K562 (cell line): ENCODE measurements at regions not wholly inside any gene's neighbourhood (a gene's known extent, or its start where the extent isn't known, plus 50 kb on each side); places are given as distances from the start of the nearest gene placed in this dataset.

ENCODE experiments used
- ATAC-seq: fragments of 200-7000 bp; cut with Tn5 transposase; 3 replicates; pipeline ENCODE4 v1.9.1; 2020; ENCODE audit warnings: moderate library complexity
- BruUV-seq: library from RNA; stranded (reverse); fragments of 400-500 nt; replicated peaks from 2 replicates; lab custom pipeline; 2021; lab: Mats Ljungman, UMichigan
- CTCF ChIA-PET: fragments of 300-600 bp; formaldehyde crosslinking; extraction: SDS; loops from one replicate; lab custom pipeline; 2021; ENCODE audit warnings: low intra/inter-chr PET ratio; lab: Yijun Ruan, JAX
- POLR2A ChIA-PET: fragments of 300-600, 350-650 bp; sonication (Branson Sonifier 250); formaldehyde crosslinking; extraction: SDS; loops from one replicate; lab custom pipeline; 2021; ENCODE audit warnings: antibody characterized with exemption, inconsistent platforms; lab: Yijun Ruan, JAX
- DNase-seq, 4 experiments: peaks; one replicate each; pipeline versions ENCODE4 v3.0.0 to v3.0.0-alpha.2; 2011 to 2018; ENCODE audit warnings: low spot score in 3 of 4, mixed read lengths in 3 of 4; ENCODE audit errors: extremely low read depth in 1 of 4
- FAIRE-seq: peaks from 2 replicates; lab custom pipeline; 2011; peaks lifted over from hg19 to GRCh38; lab: Jason Lieb, UNC
- H2AFZ ChIP-seq: 2 replicates; pipeline ENCODE4 v1.6.0; 2011; ENCODE audit warnings: low read depth, low read length, control low read depth, inconsistent platforms
- H3K27ac ChIP-seq: fragments of 200-600 bp; 3 replicates; pipeline ENCODE4 v1.8.0; 2011; ENCODE audit warnings: low read depth, mild to moderate bottlenecking, control low read depth, inconsistent platforms, low read length, moderate library complexity, mixed read lengths; ENCODE audit errors: extremely low read depth
- H3K27me3 ChIP-seq, 2 experiments: fragments of 300-600 bp in 1 of 2; 2 replicates in 1 of 2; 3 replicates in 1 of 2; pipeline versions ENCODE4 v1.6.0 to v1.8.0; 2011; ENCODE audit warnings: inconsistent platforms in 2 of 2, low read length in 2 of 2, mild to moderate bottlenecking in 1 of 2, mixed read lengths in 1 of 2, moderate library complexity in 1 of 2; ENCODE audit not compliant: control insufficient read depth in 2 of 2, insufficient read depth in 2 of 2
- H3K36me3 ChIP-seq: fragments of 300-600 bp; 3 replicates; pipeline ENCODE4 v1.8.0; 2011; ENCODE audit warnings: mild to moderate bottlenecking, low read length, inconsistent platforms; ENCODE audit not compliant: control insufficient read depth, insufficient read depth
- H3K4me1 ChIP-seq, 2 experiments: fragments of 200-600 bp in 1 of 2; replicated peaks in 1 of 2; 2 replicates in 1 of 2; 3 replicates in 1 of 2; pipeline versions ENCODE4 v1.5.1 to v1.8.0; 2011; ENCODE audit warnings: inconsistent platforms in 2 of 2, low read length in 2 of 2, mild to moderate bottlenecking in 1 of 2, mixed read lengths in 1 of 2, moderate library complexity in 1 of 2; ENCODE audit not compliant: control insufficient read depth in 2 of 2, insufficient read depth in 2 of 2
- H3K4me2 ChIP-seq: 2 replicates; pipeline ENCODE4 v1.6.1; 2011; ENCODE audit warnings: low read length, control low read depth, inconsistent platforms, mixed read lengths; ENCODE audit not compliant: insufficient read depth
- H3K4me3 ChIP-seq: fragments of 200-600 bp; sonication (generic), shearing (Covaris generic); 2 replicates; pipeline ENCODE4 v1.5.1; 2016; ENCODE audit warnings: control low read depth, inconsistent platforms
- H3K79me2 ChIP-seq: fragments of 200-600 bp; 3 replicates; pipeline ENCODE4 v1.8.0; 2011; ENCODE audit warnings: low read length, inconsistent platforms; ENCODE audit not compliant: control insufficient read depth, insufficient read depth
- H3K9ac ChIP-seq, 2 experiments: 2 replicates each; pipeline versions ENCODE4 v1.6.0 to v1.6.1; 2011; ENCODE audit warnings: low read depth in 2 of 2, low read length in 2 of 2, control low read depth in 1 of 2, inconsistent platforms in 1 of 2, mild to moderate bottlenecking in 1 of 2, mixed read lengths in 1 of 2; ENCODE audit not compliant: insufficient read depth in 1 of 2
- H3K9me1 ChIP-seq: one replicate; pipeline ENCODE4 v1.6.0; 2011; ENCODE audit warnings: inconsistent platforms, mild to moderate bottlenecking, low read length, moderate library complexity; ENCODE audit not compliant: control insufficient read depth, insufficient read depth
- H3K9me3 ChIP-seq: replicated peaks from 2 replicates; pipeline ENCODE4 v1.5.1; 2011; ENCODE audit warnings: low read depth, low read length, inconsistent platforms; ENCODE audit not compliant: control insufficient read depth, insufficient read depth
- H4K20me1 ChIP-seq: replicated peaks from 2 replicates; pipeline ENCODE4 v1.6.1; 2011; ENCODE audit warnings: low read length, inconsistent platforms, mixed read lengths; ENCODE audit not compliant: control insufficient read depth, insufficient read depth
- CBFA2T3 ChIP-seq: fragments of 450-650 bp; IDR thresholded peaks from 2 replicates; pipeline ENCODE4 v1.6.1; 2017
- HCFC1 ChIP-seq: IDR thresholded peaks from 2 replicates; pipeline ENCODE4 v1.6.1; 2012; ENCODE audit warnings: low read depth, low read length, improper control_type of control experiment
- HES1 ChIP-seq: fragments of 450-650 bp; IDR thresholded peaks from 2 replicates; pipeline ENCODE4 v1.6.1; 2016; ENCODE audit warnings: low read depth, mild to moderate bottlenecking, moderate library complexity
- HMG20B ChIP-seq: fragments of 250-450 bp; sonication (Bioruptor Pico); IDR thresholded peaks from 2 replicates; pipeline ENCODE4 v1.5.0; 2021; ENCODE audit warnings: mild to moderate bottlenecking
- KLF13 ChIP-seq: fragments of 450-650 bp; IDR thresholded peaks from 2 replicates; pipeline ENCODE4 v1.6.1; 2016; ENCODE audit warnings: missing genetic modification characterization, low read depth, mild to moderate bottlenecking, missing compliant biosample characterization, moderate library complexity, borderline replicate concordance
- KLF16 ChIP-seq: IDR thresholded peaks from 2 replicates; pipeline ENCODE4 v1.6.1; 2016; ENCODE audit warnings: antibody characterized with exemption
- MLLT1 ChIP-seq, 2 experiments: fragments of 450-650 bp; IDR thresholded peaks; 2 replicates each; pipeline ENCODE4 v1.6.1; 2016
- NUFIP1 ChIP-seq: fragments of 450-650 bp; IDR thresholded peaks from 2 replicates; pipeline ENCODE4 v1.6.1; 2018; ENCODE audit not compliant: partially characterized antibody
- PYGO2 ChIP-seq: fragments of 450-650 bp; IDR thresholded peaks from 2 replicates; pipeline ENCODE4 v1.6.1; 2016; ENCODE audit warnings: mild to moderate bottlenecking, missing genetic modification characterization, moderate library complexity, missing compliant biosample characterization
- RBBP5 ChIP-seq: fragments of 200-600 bp; sonication (generic); IDR thresholded peaks from 2 replicates; pipeline ENCODE4 v1.6.1; 2012; ENCODE audit warnings: borderline replicate concordance, mild to moderate bottlenecking, low read length, control low read depth, inconsistent platforms; ENCODE audit not compliant: insufficient read depth, poor library complexity, severe bottlenecking
- SMAD1 ChIP-seq: fragments of 150-350 bp; IDR thresholded peaks from 2 replicates; pipeline ENCODE4 v1.6.1; 2014; ENCODE audit warnings: low read length, low read depth; ENCODE audit not compliant: partially characterized antibody
- STAG1 ChIP-seq: sonication (generic); formaldehyde crosslinking; IDR thresholded peaks from 2 replicates; pipeline ENCODE4 v1.5.0; 2020; ENCODE audit warnings: missing genetic modification reagents, borderline replicate concordance
- YBX1 ChIP-seq: fragments of 450-650 bp; IDR thresholded peaks from 2 replicates; pipeline ENCODE4 v1.7.1; 2016; ENCODE audit warnings: mild to moderate bottlenecking
- ZBTB9 ChIP-seq: fragments of 450-650 bp; formaldehyde crosslinking; IDR thresholded peaks from 2 replicates; pipeline ENCODE4 v1.4.0; 2020; ENCODE audit warnings: mild to moderate bottlenecking, moderate library complexity
- ZNF174 ChIP-seq: fragments of 250-450 bp; sonication (Bioruptor Pico); IDR thresholded peaks from 2 replicates; pipeline ENCODE4 v1.4.0; 2020; ENCODE audit warnings: mild to moderate bottlenecking
- ZNF436 ChIP-seq: fragments of 250-450, 450-650 bp; sonication (Bioruptor Pico); formaldehyde crosslinking; IDR thresholded peaks from 2 replicates; pipeline ENCODE4 v1.7.0; 2020; ENCODE audit warnings: mild to moderate bottlenecking
- ZNF445 ChIP-seq: fragments of 250-450 bp; sonication (Bioruptor Pico); IDR thresholded peaks from 2 replicates; pipeline ENCODE4 v1.4.0; 2020; ENCODE audit warnings: low read depth, mild to moderate bottlenecking, moderate library complexity
- WGBS: fragments of 100-300 bp; shearing (Covaris generic); methylation state at CpG from one replicate; pipeline ENCODE4 v1.1.6; 2016; ENCODE audit warnings: low coverage, mixed read lengths; ENCODE audit not compliant: insufficient coverage; ENCODE audit errors: missing lambda C conversion rate; 5-methylcytosine and 5-hydroxymethylcytosine counted together
- in situ Hi-C: fragments of 300-500 bp; cut with MboI; formaldehyde crosslinking; loops from 4 replicates; pipeline ENCODE4 v1.15.0; 2018; ENCODE audit warnings: inconsistent platforms, mixed read lengths
- intact Hi-C: fragments of 100-400 bp; cut with micrococcal nuclease; formaldehyde crosslinking; loops from 2 replicates; pipeline ENCODE4 v1.14.2; 2022

GRCh38 chr16:74053826-74054225 lies 242.8 kb upstream of the PSMD7 start:
- no peak for ATAC-seq
- Histone ChIP-seq H3K36me3 (no peaks in the 10 kb centered on the region), H3K79me2 (no peaks in the 10 kb centered on the region), H3K9me3 (no peaks in the 10 kb centered on the region), H3K27me3 (no peaks in the 10 kb centered on the region), H2AFZ (no peak overlapping the region), H3K9me1 (no peaks in the 10 kb centered on the region), H3K4me2 (no peak overlapping the region), H3K4me1 (no peaks in the 10 kb centered on the region), H3K4me3 (no peak overlapping the region), H3K27ac (no peak overlapping the region), H3K9ac (no peak overlapping the region), H4K20me1 (no peaks in the 10 kb centered on the region)
- intact Hi-C loops = no loop called here
- CTCF ChIA-PET = no interaction called here
- 0% methylated on average over 4 of the region's 4 CpGs for WGBS
- TF ChIP-seq STAG1 (CRISPR knock-in tag) (no peak), MLLT1 (IDR thresholded peaks at IDR 0.05) (no peak), ZNF436 (CRISPR knock-in tag) (no peak), RBBP5 (no peak), ZBTB9 (no peak), PYGO2 (tag) (no peak), YBX1 (no peak), HES1 (no peak), KLF16 (no peak), ZNF174 (CRISPR knock-in tag) (no peak), NUFIP1 (no peak), CBFA2T3 (no peak), HMG20B (no peak), HCFC1 (no peak), SMAD1 (no peak), KLF13 (tag) (no peak), ZNF445 (CRISPR knock-in tag) (no peak)
- in situ Hi-C loops = no loop called here
- DNase-seq = no peak
- POLR2A ChIA-PET = no interaction called here
- no TSS peak for BruUV-seq
- FAIRE-seq = no peak
